ENCODE measurements at regions not wholly inside any gene's neighbourhood (a gene's known extent, or its start where the extent isn't known, plus 50 kb on each side); places are given as distances from the start of the nearest gene placed in this dataset.

DNA sequence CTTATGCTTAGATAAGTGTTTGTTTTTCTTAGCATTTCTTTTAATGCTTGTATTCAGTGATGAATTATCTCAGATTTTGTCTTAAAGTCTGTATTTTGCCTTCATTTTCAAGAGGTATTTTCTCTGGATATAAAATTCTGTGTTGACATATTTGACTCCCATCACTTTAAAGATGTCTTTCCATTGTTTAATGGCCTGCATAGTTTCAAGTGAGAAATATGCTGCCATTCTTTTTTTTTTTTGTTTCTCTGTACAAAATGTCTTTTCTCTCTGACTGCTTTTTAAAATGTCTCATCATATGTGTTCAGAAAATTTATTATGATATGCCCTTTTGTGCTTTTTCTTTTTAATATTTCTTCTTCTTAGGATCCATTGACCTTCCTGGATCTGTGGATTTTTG, 578.0 kb upstream of the NOX3 start:
- TF ChIP-seq, protein P1, sequence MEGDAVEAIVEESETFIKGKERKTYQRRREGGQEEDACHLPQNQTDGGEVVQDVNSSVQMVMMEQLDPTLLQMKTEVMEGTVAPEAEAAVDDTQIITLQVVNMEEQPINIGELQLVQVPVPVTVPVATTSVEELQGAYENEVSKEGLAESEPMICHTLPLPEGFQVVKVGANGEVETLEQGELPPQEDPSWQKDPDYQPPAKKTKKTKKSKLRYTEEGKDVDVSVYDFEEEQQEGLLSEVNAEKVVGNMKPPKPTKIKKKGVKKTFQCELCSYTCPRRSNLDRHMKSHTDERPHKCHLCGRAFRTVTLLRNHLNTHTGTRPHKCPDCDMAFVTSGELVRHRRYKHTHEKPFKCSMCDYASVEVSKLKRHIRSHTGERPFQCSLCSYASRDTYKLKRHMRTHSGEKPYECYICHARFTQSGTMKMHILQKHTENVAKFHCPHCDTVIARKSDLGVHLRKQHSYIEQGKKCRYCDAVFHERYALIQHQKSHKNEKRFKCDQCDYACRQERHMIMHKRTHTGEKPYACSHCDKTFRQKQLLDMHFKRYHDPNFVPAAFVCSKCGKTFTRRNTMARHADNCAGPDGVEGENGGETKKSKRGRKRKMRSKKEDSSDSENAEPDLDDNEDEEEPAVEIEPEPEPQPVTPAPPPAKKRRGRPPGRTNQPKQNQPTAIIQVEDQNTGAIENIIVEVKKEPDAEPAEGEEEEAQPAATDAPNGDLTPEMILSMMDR (IDR thresholded peaks at IDR 0.05; ENCODE audit: insufficient read depth, low read depth, low read length, missing control alignments), result no peak
- H3K4me3 ChIP-seq (ENCODE audit: low read length), result no peak overlapping the region
- DNase-seq (ENCODE audit: low read depth), result no peak

DNA sequence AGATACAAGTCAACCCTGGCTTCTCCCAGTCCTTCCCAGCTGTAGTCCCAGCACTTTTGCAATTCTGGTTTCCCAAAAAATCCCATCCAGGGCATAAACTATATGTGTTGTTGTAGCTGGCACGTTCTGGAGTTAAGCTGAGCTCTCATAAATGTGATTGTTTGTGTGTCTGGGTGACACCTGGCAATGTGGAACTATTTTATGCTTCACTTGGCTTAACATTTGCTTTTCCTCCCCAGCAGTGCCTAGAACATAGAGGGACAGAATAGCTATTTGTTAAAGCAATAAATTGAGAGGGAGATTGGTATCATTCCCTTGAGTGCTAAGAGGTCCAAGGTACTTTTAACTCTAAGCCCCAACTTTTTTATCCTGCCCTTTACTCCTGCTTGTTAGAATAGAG, 575.9 kb upstream of the NOX3 start:
- H3K4me3 ChIP-seq (ENCODE audit: low read length), result no peak overlapping the region
- TF ChIP-seq, protein P1 (IDR thresholded peaks at IDR 0.05; ENCODE audit: insufficient read depth, low read depth, low read length, missing control alignments), result no peak
- no peak for DNase-seq (ENCODE audit: low read depth)

DNA sequence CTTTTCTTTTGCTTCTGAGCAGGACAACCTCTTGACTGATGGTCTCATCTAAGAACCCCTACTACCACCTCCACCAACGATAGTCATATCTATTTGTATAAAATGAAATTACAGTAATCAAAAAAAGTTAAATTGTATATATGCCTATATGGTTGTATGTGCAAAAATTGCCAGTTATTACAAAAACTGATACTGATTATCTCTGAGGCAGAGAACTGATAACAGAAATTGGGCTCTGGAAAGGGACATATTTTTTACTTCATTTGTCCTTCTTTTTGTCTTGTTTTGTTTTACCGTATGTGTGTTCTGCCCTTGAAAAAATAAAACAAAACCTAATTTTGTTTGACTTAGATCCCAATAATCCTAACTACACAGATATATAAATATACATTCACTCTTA, 574.4 kb upstream of the NOX3 start:
- TF ChIP-seq, protein P1 (IDR thresholded peaks at IDR 0.05; ENCODE audit: insufficient read depth, low read depth, low read length, missing control alignments), result no peak
- no peak for DNase-seq (ENCODE audit: low read depth)
- no peak overlapping the region for H3K4me3 ChIP-seq (ENCODE audit: low read length)

DNA sequence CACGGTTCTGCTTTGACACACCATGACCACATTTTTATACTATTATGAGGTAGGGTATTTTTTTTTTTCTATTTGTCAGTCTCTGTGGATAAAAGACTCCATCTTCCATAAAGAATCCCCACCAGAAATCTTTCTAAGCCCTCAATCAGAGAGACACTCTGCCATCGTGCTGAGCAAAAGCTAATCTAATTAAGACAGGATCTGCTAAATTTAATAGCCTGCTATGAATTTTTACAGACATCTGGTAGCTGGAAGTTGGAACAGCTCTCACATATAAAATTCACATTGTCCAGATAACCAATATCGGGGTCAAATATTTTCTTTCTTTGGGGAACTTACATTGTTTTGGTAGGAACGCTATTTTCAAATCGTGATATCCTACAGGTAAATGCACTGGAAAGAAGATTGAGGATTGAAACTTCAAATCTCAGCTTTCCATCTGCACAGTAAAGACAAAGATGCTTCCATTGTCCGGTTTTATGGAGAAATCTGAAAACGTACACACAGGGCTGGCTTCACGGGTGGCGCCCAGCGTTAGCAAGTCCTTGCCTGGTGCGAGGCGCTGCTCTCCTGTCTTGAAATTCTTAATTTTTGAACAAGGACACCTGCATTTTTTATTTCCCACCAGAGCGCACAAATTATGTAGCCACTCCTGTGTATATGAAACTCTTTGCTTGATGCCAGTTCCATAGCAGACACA, 573.8 kb upstream of the NOX3 start:
- TF ChIP-seq, protein P1 (IDR thresholded peaks at IDR 0.05; ENCODE audit: insufficient read depth, low read depth, low read length, missing control alignments), result no peak
- no peak overlapping the region for H3K4me3 ChIP-seq (ENCODE audit: low read length)

DNA sequence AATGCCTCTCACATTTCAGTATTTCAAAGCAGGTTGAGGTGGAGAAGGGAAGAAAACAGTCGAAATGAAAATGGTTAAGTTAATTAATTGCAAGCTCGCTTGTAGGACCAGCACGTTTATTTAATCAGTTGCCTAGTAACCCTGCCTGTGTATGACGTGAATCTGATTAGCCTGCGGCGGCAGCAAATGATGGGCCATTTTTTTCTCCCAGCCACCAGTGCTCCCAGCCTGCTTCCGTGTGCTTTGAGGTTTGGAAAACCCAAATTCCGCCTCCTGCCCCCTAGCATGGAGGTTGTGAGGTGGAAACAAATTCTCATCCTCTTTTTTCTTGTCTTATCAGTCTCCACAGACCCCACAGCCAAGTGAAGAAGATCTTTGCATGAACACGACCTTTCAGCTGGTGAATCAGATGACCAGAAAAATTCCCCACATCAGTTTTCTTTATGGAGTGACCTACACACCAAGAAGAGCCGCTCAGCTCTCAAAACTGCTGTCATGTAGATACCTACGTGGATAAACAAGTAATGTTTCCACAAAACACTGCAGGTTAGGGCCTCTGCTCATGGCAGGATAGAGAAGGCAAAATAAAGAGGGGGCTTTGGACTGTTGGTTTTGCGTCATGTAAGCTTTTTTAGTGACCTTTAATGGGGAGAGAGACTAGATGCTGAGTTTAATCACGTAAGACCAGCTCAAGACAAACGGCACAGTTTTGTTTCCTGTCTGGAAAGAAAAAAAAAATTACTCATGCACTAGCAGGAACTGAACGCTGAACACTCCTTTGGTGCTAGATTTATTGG, 572.9 kb upstream of the NOX3 start:
- no peak for DNase-seq (ENCODE audit: low read depth)
- TF ChIP-seq, protein P1 (IDR thresholded peaks at IDR 0.05; ENCODE audit: insufficient read depth, low read depth, low read length, missing control alignments), result no peak
- H3K4me3 ChIP-seq (ENCODE audit: low read length), result no peak overlapping the region

More for the DNA sequence above, 573.8 kb upstream of the NOX3 start:
- DNase-seq (ENCODE audit: low read depth), result no peak

DNA sequence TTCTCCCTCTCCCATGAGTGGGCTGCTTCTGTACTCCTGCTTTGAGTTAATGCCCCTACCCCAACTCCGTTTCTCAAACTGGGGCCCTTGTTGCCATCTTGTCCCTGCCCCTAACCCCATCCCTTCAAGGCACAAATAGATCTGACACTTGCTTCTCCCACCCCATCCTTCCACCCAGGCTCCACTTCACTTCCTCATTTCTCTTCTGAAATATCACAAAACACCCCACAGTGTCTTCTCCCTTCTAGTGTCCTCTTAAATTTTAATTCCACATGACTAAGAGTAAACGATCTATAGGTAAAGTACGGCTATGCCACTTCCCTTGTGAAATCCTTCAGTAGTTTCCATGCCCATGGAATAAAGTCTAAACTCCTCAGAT, 571.6 kb upstream of the NOX3 start:
- no peak for DNase-seq (ENCODE audit: low read depth)
- TF ChIP-seq, protein P1 (IDR thresholded peaks at IDR 0.05; ENCODE audit: insufficient read depth, low read depth, low read length, missing control alignments), result no peak
- H3K4me3 ChIP-seq (ENCODE audit: low read length), result no peak overlapping the region
